Prostate gland (tissue), 2 donors: ENCODE measurements at regions not wholly inside any gene's neighbourhood (a gene's known extent, or its start where the extent isn't known, plus 50 kb on each side); places are given as distances from the start of the nearest gene placed in this dataset.

Experiments
- POLR2A ChIP-seq: fragments of 450-650 bp; IDR thresholded peaks from one replicate; pipeline ENCODE4 v1.6.1; 2016; ENCODE audit warnings: antibody characterized with exemption, mild to moderate bottlenecking
- POLR2AphosphoS5 ChIP-seq: sonication (generic); formaldehyde crosslinking; IDR thresholded peaks from one replicate; pipeline ENCODE4 v1.6.1; 2017; ENCODE audit warnings: antibody characterized with exemption
- TF ChIP-seq, protein P1 (sequence below), 4 experiments: fragments of 200-600 bp in 2 of 4; fragments of 450-650 bp in 2 of 4; sonication (generic) in 2 of 4; IDR thresholded peaks; 1 replicate in 3 of 4; 2 replicates in 1 of 4; pipeline ENCODE4 v1.5.1; 2016 to 2019; ENCODE audit warnings: antibody characterized with exemption in 4 of 4, mild to moderate bottlenecking in 2 of 4, moderate library complexity in 2 of 4

DNA sequence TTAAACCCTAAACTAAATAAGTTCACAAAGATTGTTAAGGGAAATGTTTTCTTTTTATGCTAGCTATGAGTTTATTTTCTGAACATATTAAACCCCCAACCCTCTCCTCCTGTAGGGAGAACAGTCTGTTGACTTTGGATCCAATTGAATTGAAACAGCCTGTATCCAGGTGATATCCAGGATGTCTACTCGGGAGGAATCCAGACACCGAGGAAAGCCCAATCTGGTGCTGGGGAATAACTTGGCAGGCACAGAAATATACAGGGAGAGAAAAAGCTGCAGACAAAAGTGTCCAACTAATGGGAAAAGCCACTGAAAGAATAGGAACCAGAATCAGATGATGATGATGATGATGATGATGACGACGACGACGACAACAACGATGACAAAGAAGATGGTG is 93.9 kb upstream of the API5 start:
- TF ChIP-seq, protein P1, sequence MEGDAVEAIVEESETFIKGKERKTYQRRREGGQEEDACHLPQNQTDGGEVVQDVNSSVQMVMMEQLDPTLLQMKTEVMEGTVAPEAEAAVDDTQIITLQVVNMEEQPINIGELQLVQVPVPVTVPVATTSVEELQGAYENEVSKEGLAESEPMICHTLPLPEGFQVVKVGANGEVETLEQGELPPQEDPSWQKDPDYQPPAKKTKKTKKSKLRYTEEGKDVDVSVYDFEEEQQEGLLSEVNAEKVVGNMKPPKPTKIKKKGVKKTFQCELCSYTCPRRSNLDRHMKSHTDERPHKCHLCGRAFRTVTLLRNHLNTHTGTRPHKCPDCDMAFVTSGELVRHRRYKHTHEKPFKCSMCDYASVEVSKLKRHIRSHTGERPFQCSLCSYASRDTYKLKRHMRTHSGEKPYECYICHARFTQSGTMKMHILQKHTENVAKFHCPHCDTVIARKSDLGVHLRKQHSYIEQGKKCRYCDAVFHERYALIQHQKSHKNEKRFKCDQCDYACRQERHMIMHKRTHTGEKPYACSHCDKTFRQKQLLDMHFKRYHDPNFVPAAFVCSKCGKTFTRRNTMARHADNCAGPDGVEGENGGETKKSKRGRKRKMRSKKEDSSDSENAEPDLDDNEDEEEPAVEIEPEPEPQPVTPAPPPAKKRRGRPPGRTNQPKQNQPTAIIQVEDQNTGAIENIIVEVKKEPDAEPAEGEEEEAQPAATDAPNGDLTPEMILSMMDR (IDR thresholded peaks at IDR 0.05): no peak
- no peak for TF ChIP-seq POLR2AphosphoS5
- TF ChIP-seq POLR2A: no peak
